ENCODE measurements at regions not wholly inside any gene's neighbourhood (a gene's known extent, or its start where the extent isn't known, plus 50 kb on each side); places are given as distances from the start of the nearest gene placed in this dataset.

GRCh38 chr6:147077251-147077650 is 127.0 kb upstream of the STXBP5 start:
- DNase-seq (ENCODE audit: low spot score): no peak

- DNase-seq (ENCODE audit: low spot score): no peak
These were observed 126.1 kb upstream of the STXBP5 start for GRCh38 chr6:147078106-147078505.

- DNase-seq (ENCODE audit: low spot score): no peak
These were observed 125.6 kb upstream of the STXBP5 start for GRCh38 chr6:147078602-147079001.

- DNase-seq (ENCODE audit: low spot score): no peak
These were observed 124.0 kb upstream of the STXBP5 start for GRCh38 chr6:147080225-147080624.

- no peak for DNase-seq (ENCODE audit: low spot score)
These were observed 123.1 kb upstream of the STXBP5 start for GRCh38 chr6:147081076-147081609.

- DNase-seq (ENCODE audit: low spot score): no peak
These were observed 116.6 kb upstream of the STXBP5 start for GRCh38 chr6:147087641-147088040.

- DNase-seq (ENCODE audit: low spot score): no peak
These were observed 115.4 kb upstream of the STXBP5 start for GRCh38 chr6:147088861-147089260.

- DNase-seq (ENCODE audit: low spot score): no peak
These were observed 108.9 kb upstream of the STXBP5 start for GRCh38 chr6:147095316-147095715.

GRCh38 chr6:147099974-147100373 is 104.2 kb upstream of the STXBP5 start:
- no peak for DNase-seq (ENCODE audit: low spot score)

GRCh38 chr6:147103007-147103406 is 101.2 kb upstream of the STXBP5 start:
- DNase-seq (ENCODE audit: low spot score): no peak

GRCh38 chr6:147103694-147104093 is 100.5 kb upstream of the STXBP5 start:
- no peak for DNase-seq (ENCODE audit: low spot score)

- no peak for DNase-seq (ENCODE audit: low spot score)
These were observed 98.4 kb upstream of the STXBP5 start for GRCh38 chr6:147105786-147106185.

- DNase-seq (ENCODE audit: low spot score): no peak
These were observed 97.3 kb upstream of the STXBP5 start for GRCh38 chr6:147106759-147107401.

- DNase-seq (ENCODE audit: low spot score): no peak
These were observed 95.8 kb upstream of the STXBP5 start for GRCh38 chr6:147108259-147108910.

- DNase-seq (ENCODE audit: low spot score): no peak
These were observed 94.5 kb upstream of the STXBP5 start for GRCh38 chr6:147109707-147110106.

- DNase-seq (ENCODE audit: low spot score): no peak
These were observed 88.2 kb upstream of the STXBP5 start for GRCh38 chr6:147116056-147116455.

GRCh38 chr6:147117011-147117410 is 87.2 kb upstream of the STXBP5 start:
- DNase-seq (ENCODE audit: low spot score): no peak

GRCh38 chr6:147117580-147117979 is 86.6 kb upstream of the STXBP5 start:
- DNase-seq (ENCODE audit: low spot score): no peak

- no peak for DNase-seq (ENCODE audit: low spot score)
These were observed 84.9 kb upstream of the STXBP5 start for GRCh38 chr6:147119310-147119709.

- no peak for DNase-seq (ENCODE audit: low spot score)
These were observed 81.4 kb upstream of the STXBP5 start for GRCh38 chr6:147122823-147123222.

GRCh38 chr6:147126618-147127022 is 77.6 kb upstream of the STXBP5 start:
- DNase-seq (ENCODE audit: low spot score): no peak

GRCh38 chr6:147127587-147127986 is 76.6 kb upstream of the STXBP5 start:
- DNase-seq (ENCODE audit: low spot score): no peak

GRCh38 chr6:147128056-147128455 is 76.2 kb upstream of the STXBP5 start:
- no peak for DNase-seq (ENCODE audit: low spot score)
